ENCODE measurements at regions not wholly inside any gene's neighbourhood (a gene's known extent, or its start where the extent isn't known, plus 50 kb on each side); places are given as distances from the start of the nearest gene placed in this dataset.

GRCh38 chr13:83048419-83048818 is 833.9 kb downstream of the SLITRK1 start:
- no peak for TF ChIP-seq EZH2 (IDR thresholded peaks at IDR 0.05; ENCODE audit: low read depth, unreplicated experiment)
- no peak for TF ChIP-seq EZH2phosphoT487 (IDR thresholded peaks at IDR 0.05; ENCODE audit: unreplicated experiment)
- no peak for TF ChIP-seq CTCF (conservative IDR thresholded peaks at IDR 0.05; ENCODE audit: low read depth in 2 of 2)
- TF ChIP-seq, protein P1, sequence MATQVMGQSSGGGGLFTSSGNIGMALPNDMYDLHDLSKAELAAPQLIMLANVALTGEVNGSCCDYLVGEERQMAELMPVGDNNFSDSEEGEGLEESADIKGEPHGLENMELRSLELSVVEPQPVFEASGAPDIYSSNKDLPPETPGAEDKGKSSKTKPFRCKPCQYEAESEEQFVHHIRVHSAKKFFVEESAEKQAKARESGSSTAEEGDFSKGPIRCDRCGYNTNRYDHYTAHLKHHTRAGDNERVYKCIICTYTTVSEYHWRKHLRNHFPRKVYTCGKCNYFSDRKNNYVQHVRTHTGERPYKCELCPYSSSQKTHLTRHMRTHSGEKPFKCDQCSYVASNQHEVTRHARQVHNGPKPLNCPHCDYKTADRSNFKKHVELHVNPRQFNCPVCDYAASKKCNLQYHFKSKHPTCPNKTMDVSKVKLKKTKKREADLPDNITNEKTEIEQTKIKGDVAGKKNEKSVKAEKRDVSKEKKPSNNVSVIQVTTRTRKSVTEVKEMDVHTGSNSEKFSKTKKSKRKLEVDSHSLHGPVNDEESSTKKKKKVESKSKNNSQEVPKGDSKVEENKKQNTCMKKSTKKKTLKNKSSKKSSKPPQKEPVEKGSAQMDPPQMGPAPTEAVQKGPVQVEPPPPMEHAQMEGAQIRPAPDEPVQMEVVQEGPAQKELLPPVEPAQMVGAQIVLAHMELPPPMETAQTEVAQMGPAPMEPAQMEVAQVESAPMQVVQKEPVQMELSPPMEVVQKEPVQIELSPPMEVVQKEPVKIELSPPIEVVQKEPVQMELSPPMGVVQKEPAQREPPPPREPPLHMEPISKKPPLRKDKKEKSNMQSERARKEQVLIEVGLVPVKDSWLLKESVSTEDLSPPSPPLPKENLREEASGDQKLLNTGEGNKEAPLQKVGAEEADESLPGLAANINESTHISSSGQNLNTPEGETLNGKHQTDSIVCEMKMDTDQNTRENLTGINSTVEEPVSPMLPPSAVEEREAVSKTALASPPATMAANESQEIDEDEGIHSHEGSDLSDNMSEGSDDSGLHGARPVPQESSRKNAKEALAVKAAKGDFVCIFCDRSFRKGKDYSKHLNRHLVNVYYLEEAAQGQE (IDR thresholded peaks at IDR 0.05; ENCODE audit: unreplicated experiment) = no peak
- TF ChIP-seq POLR2AphosphoS5 (IDR thresholded peaks at IDR 0.05; ENCODE audit: low read depth) = no peak
- no peak for TF ChIP-seq CREB1 (CRISPR knock-in tag; IDR thresholded peaks at IDR 0.05; ENCODE audit: low read depth)
